Endodermal cell (in vitro differentiated cells): ENCODE measurements at regions not wholly inside any gene's neighbourhood (a gene's known extent, or its start where the extent isn't known, plus 50 kb on each side); places are given as distances from the start of the nearest gene placed in this dataset.

Experiments
- DNase-seq: peaks from one replicate; pipeline ENCODE4 v3.0.0-alpha.2; 2017
- H3K27ac ChIP-seq: 2 replicates; pipeline ENCODE4 v1.5.1; 2013; ENCODE audit warnings: mild to moderate bottlenecking, low read depth, low read length, moderate library complexity
- H3K27me3 ChIP-seq: 2 replicates; pipeline ENCODE4 v1.6.1; 2013; ENCODE audit warnings: mild to moderate bottlenecking, low read length, moderate library complexity; ENCODE audit not compliant: insufficient read depth, control insufficient read depth, poor library complexity, severe bottlenecking
- H3K36me3 ChIP-seq: 2 replicates; pipeline ENCODE4 v1.7.0; 2013; ENCODE audit warnings: mild to moderate bottlenecking, low read length, moderate library complexity; ENCODE audit not compliant: control insufficient read depth, insufficient read depth
- H3K4me1 ChIP-seq: one replicate; pipeline ENCODE4 v1.7.0; 2013; ENCODE audit warnings: low read length; ENCODE audit not compliant: control insufficient read depth, insufficient read depth
- H3K4me3 ChIP-seq: 2 replicates; pipeline ENCODE4 v1.5.1; 2013; ENCODE audit warnings: mild to moderate bottlenecking, low read length, moderate library complexity
- H3K9ac ChIP-seq: 2 replicates; pipeline ENCODE4 v1.6.1; 2013; ENCODE audit warnings: mild to moderate bottlenecking, low read length, moderate library complexity; ENCODE audit not compliant: poor library complexity, severe bottlenecking; ENCODE audit errors: extremely low read depth
- H3K9me3 ChIP-seq: 2 replicates; pipeline ENCODE4 v1.6.1; 2013; ENCODE audit warnings: mild to moderate bottlenecking, low read length, moderate library complexity; ENCODE audit not compliant: control insufficient read depth
- H3K27ac Mint-ChIP-seq: 2 replicates; pipeline ENCODE4 v1.8.0; 2020; ENCODE audit warnings: mixed read lengths
- H3K27me3 Mint-ChIP-seq: 2 replicates; pipeline ENCODE4 v1.8.0; 2021; ENCODE audit warnings: mild to moderate bottlenecking, mixed read lengths; ENCODE audit not compliant: insufficient read depth
- H3K36me3 Mint-ChIP-seq: 2 replicates; pipeline ENCODE4 v1.8.0; 2020; ENCODE audit warnings: low read depth, mixed read lengths
- H3K4me1 Mint-ChIP-seq: 2 replicates; pipeline ENCODE4 v1.8.0; 2020; ENCODE audit warnings: mixed read lengths
- H3K4me3 Mint-ChIP-seq: 2 replicates; pipeline ENCODE4 v1.8.0; 2020; ENCODE audit warnings: mild to moderate bottlenecking, moderate library complexity, mixed read lengths
- H3K9me3 Mint-ChIP-seq: 2 replicates; pipeline ENCODE4 v1.8.0; 2020; ENCODE audit warnings: mild to moderate bottlenecking, mixed read lengths
- CTCF ChIP-seq: fragments of 200-600 bp; sonication (generic); conservative IDR thresholded peaks from 2 replicates; pipeline ENCODE4 v1.5.0; 2021; ENCODE audit warnings: antibody characterized with exemption, mild to moderate bottlenecking
- WGBS, 2 experiments: methylation state at CpG; one replicate each; pipeline versions ENCODE4 v1.1.5 to v1.1.7; 2013; ENCODE audit warnings: missing lambda C conversion rate in 2 of 2, mixed read lengths in 1 of 2; ENCODE audit not compliant: insufficient coverage in 1 of 2, insufficient read length in 1 of 2; 5-methylcytosine and 5-hydroxymethylcytosine counted together

- Mint-ChIP-seq H3K27me3 (no peaks in the 10 kb centered on the region), H3K4me1 (no peaks in the 10 kb centered on the region), H3K36me3 (no peaks in the 10 kb centered on the region), H3K27ac (no peak overlapping the region), H3K4me3 (no peak overlapping the region), H3K9me3 (no peaks in the 10 kb centered on the region)
- Histone ChIP-seq H3K9ac (no peak overlapping the region), H3K4me1 (no peaks in the 10 kb centered on the region), H3K9me3 (no peaks in the 10 kb centered on the region), H3K27me3 (no peaks in the 10 kb centered on the region), H3K4me3 (no peak overlapping the region), H3K27ac (no peak overlapping the region), H3K36me3 (no peaks in the 10 kb centered on the region)
- DNase-seq, result no peak
- no peak for TF ChIP-seq CTCF
- 95 to 100% methylated on average over 1 to 2 of the region's 2 CpGs for WGBS, 2 experiments
These were observed 416.9 kb downstream of the SLC6A15 start for GRCh38 chr12:84495711-84496110.

- H3K27me3 Mint-ChIP-seq, result no peaks in the 10 kb centered on the region
- H3K36me3 Mint-ChIP-seq, result no peaks in the 10 kb centered on the region
- no peak overlapping the region for H3K4me3 ChIP-seq
- no peak overlapping the region for H3K9ac ChIP-seq
- no peak overlapping the region for H3K27ac Mint-ChIP-seq
- no peaks in the 10 kb centered on the region for H3K27me3 ChIP-seq
- TF ChIP-seq CTCF, result no peak
- H3K4me3 Mint-ChIP-seq, result no peak overlapping the region
- 94 to 95% methylated on average over 2 to 3 of the region's 3 CpGs for WGBS, 2 experiments
- no peaks in the 10 kb centered on the region for H3K36me3 ChIP-seq
- no peaks in the 10 kb centered on the region for H3K9me3 ChIP-seq
- DNase-seq, result no peak
- peaks cover 1% of the 10 kb centered on the region for H3K4me1 Mint-ChIP-seq
- H3K4me1 ChIP-seq, result no peaks in the 10 kb centered on the region
- no peak overlapping the region for H3K27ac ChIP-seq
- no peaks in the 10 kb centered on the region for H3K9me3 Mint-ChIP-seq
These were observed 420.2 kb downstream of the SLC6A15 start for GRCh38 chr12:84492351-84492883.

- peaks cover 1% of the 10 kb centered on the region for H3K4me1 Mint-ChIP-seq
- Histone ChIP-seq H3K9me3 (no peaks in the 10 kb centered on the region), H3K27me3 (no peaks in the 10 kb centered on the region), H3K36me3 (no peaks in the 10 kb centered on the region), H3K9ac (no peak overlapping the region), H3K4me1 (no peaks in the 10 kb centered on the region), H3K27ac (no peak overlapping the region), H3K4me3 (no peak overlapping the region)
- H3K27ac Mint-ChIP-seq, result no peak overlapping the region
- H3K4me3 Mint-ChIP-seq, result no peak overlapping the region
- no peak for DNase-seq
- H3K27me3 Mint-ChIP-seq, result no peaks in the 10 kb centered on the region
- 90 to 93% methylated on average over 2 of the region's 2 CpGs for WGBS, 2 experiments
- TF ChIP-seq CTCF, result no peak
- no peaks in the 10 kb centered on the region for H3K9me3 Mint-ChIP-seq
- no peaks in the 10 kb centered on the region for H3K36me3 Mint-ChIP-seq
These were observed 427.8 kb downstream of the SLC6A15 start for GRCh38 chr12:84484798-84485197.
